Adrenal gland (tissue), 5 donors: ENCODE measurements at regions not wholly inside any gene's neighbourhood (a gene's known extent, or its start where the extent isn't known, plus 50 kb on each side); places are given as distances from the start of the nearest gene placed in this dataset.

ENCODE experiments used
- CTCF ChIP-seq, 6 experiments: fragments of 450-650 bp in 4 of 6; fragments of 200-600 bp in 2 of 6; sonication (generic) in 1 of 6; IDR thresholded peaks; 1 replicate in 5 of 6; 2 replicates in 1 of 6; pipeline versions ENCODE4 v1.5.1 to v1.8.0; 2016 to 2021; ENCODE audit warnings: antibody characterized with exemption in 6 of 6, mild to moderate bottlenecking in 2 of 6, moderate library complexity in 1 of 6
- POLR2A ChIP-seq, 2 donors: fragments of 450-650 bp; IDR thresholded peaks; one replicate each; pipeline ENCODE4 v1.6.1; 2017; ENCODE audit warnings: antibody characterized with exemption in 2 of 2, mild to moderate bottlenecking in 2 of 2, moderate library complexity in 1 of 2
- donor health status: DM: no; HTN: no; CAD: no.

- TF ChIP-seq CTCF (IDR thresholded peaks at IDR 0.05) (no peak), POLR2A (IDR thresholded peaks at IDR 0.05) (no peak)
Observed at GRCh38 chr4:123737156-123737555, 340.6 kb downstream of the SPRY1 start.
